Right lobe of liver (tissue), 6 donors: ENCODE measurements at regions not wholly inside any gene's neighbourhood (a gene's known extent, or its start where the extent isn't known, plus 50 kb on each side); places are given as distances from the start of the nearest gene placed in this dataset.

Experiments used
- ATAC-seq, 4 donors: fragments of 200-7000 bp; cut with Tn5 transposase; one replicate each; pipeline ENCODE4 v1.9.1; 2020; ENCODE audit warnings: mild to moderate bottlenecking in 4 of 4, moderate library complexity in 4 of 4
- DNase-seq, 3 donors: peaks; one replicate each; pipeline ENCODE4 v3.0.0-alpha.2; 2020
- H3K27ac ChIP-seq, 3 donors: fragments of 200-600 bp; one replicate each; pipeline ENCODE4 v1.8.0; 2022
- H3K27me3 ChIP-seq, 2 donors: fragments of 200-600 bp; one replicate each; pipeline ENCODE4 v1.8.0; 2022
- H3K36me3 ChIP-seq, 4 donors: fragments of 200-600 bp; sonication (generic) in 1 of 4; one replicate each; pipeline versions ENCODE4 v1.5.1 to v1.8.0; 2017 to 2022; ENCODE audit warnings: control low read depth in 1 of 4
- H3K4me1 ChIP-seq, 4 donors: fragments of 200-600 bp; sonication (generic) in 1 of 4; one replicate each; pipeline versions ENCODE4 v1.5.1 to v1.8.0; 2017 to 2022; ENCODE audit warnings: control low read depth in 1 of 4
- H3K4me3 ChIP-seq, 3 donors: fragments of 200-600 bp; one replicate each; pipeline ENCODE4 v1.8.0; 2022
- H3K9me3 ChIP-seq, 4 donors: fragments of 200-600 bp; sonication (generic) in 1 of 4; one replicate each; pipeline versions ENCODE4 v1.5.1 to v1.8.0; 2017 to 2022; ENCODE audit warnings: control low read depth in 1 of 4
- CTCF ChIP-seq, 4 donors: fragments of 200-600 bp in 3 of 4; fragments of 450-650 bp in 1 of 4; IDR thresholded peaks; one replicate each; pipeline versions ENCODE4 v1.5.1 to v1.8.0; 2016 to 2022; ENCODE audit warnings: antibody characterized with exemption in 4 of 4, mild to moderate bottlenecking in 2 of 4
- POLR2A ChIP-seq: fragments of 450-650 bp; IDR thresholded peaks from one replicate; pipeline ENCODE4 v1.6.1; 2017; ENCODE audit warnings: antibody characterized with exemption, mild to moderate bottlenecking
- WGBS: methylation state at CpG from one replicate; pipeline ENCODE4 v1.1.6; 2018; ENCODE audit warnings: low coverage, low lambda C conversion rate; ENCODE audit not compliant: insufficient coverage; ENCODE audit errors: missing lambda C conversion rate; 5-methylcytosine and 5-hydroxymethylcytosine counted together
- intact Hi-C, 2 donors: fragments of 100-400 bp; cut with DNase I; formaldehyde crosslinking; loops; one replicate each; pipeline versions ENCODE4 v1.11.2 to v1.14.1; 2022
- donor health status: DM: no; HTN: yes; CAD: no.
- donor health status: DM: no; HTN: no; CAD: no.
- donor health status: DM: no; HTN: no; CAD: no.
- donor health status: DM: no; HTN: yes; CAD: no.
- donor health status: DM: no; HTN: yes; CAD: no.

- no peak overlapping the region for H3K27ac ChIP-seq
- H3K4me1 ChIP-seq = no peaks in the 10 kb centered on the region
- no peaks in the 10 kb centered on the region for H3K9me3 ChIP-seq
- no peak overlapping the region for H3K4me3 ChIP-seq
- TF ChIP-seq CTCF (IDR thresholded peaks at IDR 0.05) = no peak
- no peak for TF ChIP-seq POLR2A
- DNase-seq = no peak
- intact Hi-C loops = no loop called here
- no peak for ATAC-seq
- WGBS = 77% methylated on average over 8 of the region's 13 CpGs
- H3K36me3 ChIP-seq = no peaks in the 10 kb centered on the region
- H3K27me3 ChIP-seq = no peaks in the 10 kb centered on the region
These were observed 104.7 kb upstream of the IRX2 start for GRCh38 chr5:2856206-2856605.

- ATAC-seq = no peak
- Histone ChIP-seq H3K27ac (no peak overlapping the region), H3K36me3 (no peaks in the 10 kb centered on the region), H3K27me3 (no peaks in the 10 kb centered on the region), H3K9me3 (no peaks in the 10 kb centered on the region), H3K4me3 (no peak overlapping the region), H3K4me1 (no peaks in the 10 kb centered on the region)
- intact Hi-C loops = no loop called here
- 29% methylated on average over 1 of the region's 1 CpG for WGBS
- DNase-seq = no peak
- TF ChIP-seq CTCF (IDR thresholded peaks at IDR 0.05) = no peak
- TF ChIP-seq POLR2A = no peak
These were observed 101.0 kb upstream of the IRX2 start for GRCh38 chr5:2852446-2852845.

- H3K4me1 ChIP-seq = no peaks in the 10 kb centered on the region
- ATAC-seq (no peak), DNase-seq (no peak)
- intact Hi-C loops = no loop called here
- no peaks in the 10 kb centered on the region for H3K36me3 ChIP-seq
- TF ChIP-seq CTCF (IDR thresholded peaks at IDR 0.05) (no peak), POLR2A (no peak)
- H3K9me3 ChIP-seq = no peaks in the 10 kb centered on the region
- H3K27ac ChIP-seq = no peak overlapping the region
- H3K27me3 ChIP-seq = no peaks in the 10 kb centered on the region
- WGBS = 57% methylated on average over 5 of the region's 5 CpGs
- H3K4me3 ChIP-seq = no peak overlapping the region
These were observed 100.4 kb upstream of the IRX2 start for GRCh38 chr5:2851895-2852294.

- intact Hi-C loops = no loop called here
- 32% methylated on average over 6 of the region's 6 CpGs for WGBS
- Histone ChIP-seq H3K9me3 (no peaks in the 10 kb centered on the region), H3K27ac (no peak overlapping the region), H3K4me3 (no peak overlapping the region), H3K36me3 (no peaks in the 10 kb centered on the region), H3K27me3 (no peaks in the 10 kb centered on the region), H3K4me1 (no peaks in the 10 kb centered on the region)
- DNase-seq (no peak), ATAC-seq (no peak)
- TF ChIP-seq POLR2A = no peak
- TF ChIP-seq CTCF (IDR thresholded peaks at IDR 0.05) = no peak
These were observed 98.0 kb upstream of the IRX2 start for GRCh38 chr5:2849429-2849828.

- TF ChIP-seq CTCF (IDR thresholded peaks at IDR 0.05) = no peak
- TF ChIP-seq POLR2A = no peak
- Histone ChIP-seq H3K27ac (no peak overlapping the region), H3K27me3 (no peaks in the 10 kb centered on the region), H3K36me3 (no peaks in the 10 kb centered on the region), H3K4me1 (no peaks in the 10 kb centered on the region), H3K9me3 (no peaks in the 10 kb centered on the region), H3K4me3 (no peak overlapping the region)
- DNase-seq = no peak
- whole genome bisulfite sequencing = 20% methylated on average over 10 of the region's 11 CpGs
- intact Hi-C loops = no loop called here
- ATAC-seq = no peak
These were observed 97.1 kb upstream of the IRX2 start for GRCh38 chr5:2848619-2849018.
